Endothelial cell of umbilical vein (primary cell): ENCODE measurements at regions not wholly inside any gene's neighbourhood (a gene's known extent, or its start where the extent isn't known, plus 50 kb on each side); places are given as distances from the start of the nearest gene placed in this dataset.

Experiments used
- BruUV-seq: library from RNA; stranded (reverse); fragments of 400-500 nt; replicated peaks from 2 replicates; lab custom pipeline; 2021; lab: Mats Ljungman, UMichigan
- CTCF ChIA-PET: fragments of 300-600, 350-600 bp; sonication (Branson Sonifier 250); formaldehyde crosslinking; loops from one replicate; lab custom pipeline; 2021; ENCODE audit warnings: antibody characterized with exemption, inconsistent platforms; lab: Charles Lee
- POLR2A ChIA-PET: fragments of 300-600, 350-600 bp; sonication (Branson Sonifier 250); formaldehyde crosslinking; loops from one replicate; lab custom pipeline; 2021; ENCODE audit warnings: antibody characterized with exemption, inconsistent platforms; lab: Charles Lee
- DNase-seq: peaks from one replicate; pipeline ENCODE4 v3.0.0-alpha.2; 2011; ENCODE audit warnings: low read depth, low spot score
- FAIRE-seq: peaks from 2 replicates; lab custom pipeline; 2011; peaks lifted over from hg19 to GRCh38; lab: Jason Lieb, UNC
- H2AFZ ChIP-seq: 2 replicates; pipeline ENCODE4 v1.6.0; 2012; ENCODE audit warnings: low read depth, low read length, control low read depth, inconsistent platforms
- H3K27ac ChIP-seq: 2 replicates; pipeline ENCODE4 v1.5.1; 2011; ENCODE audit warnings: low read depth, mild to moderate bottlenecking, control low read depth, low read length, moderate library complexity; ENCODE audit not compliant: insufficient read depth
- H3K27me3 ChIP-seq, 2 experiments: 2 replicates each; pipeline versions ENCODE4 v1.6.0 to v1.6.1; 2011; ENCODE audit warnings: low read length in 2 of 2, mixed read lengths in 1 of 2; ENCODE audit not compliant: control insufficient read depth in 2 of 2, insufficient read depth in 2 of 2
- H3K36me3 ChIP-seq, 2 experiments: 2 replicates in 1 of 2; 3 replicates in 1 of 2; pipeline ENCODE4 v1.5.1; 2011; ENCODE audit warnings: low read length in 2 of 2, mild to moderate bottlenecking in 1 of 2, moderate library complexity in 1 of 2; ENCODE audit not compliant: control insufficient read depth in 2 of 2, insufficient read depth in 2 of 2; ENCODE audit errors: extremely low read depth in 1 of 2
- H3K4me1 ChIP-seq: 3 replicates; pipeline ENCODE4 v1.5.1; 2011; ENCODE audit warnings: mild to moderate bottlenecking, low read length; ENCODE audit not compliant: control insufficient read depth, insufficient read depth; ENCODE audit errors: extremely low read depth
- H3K4me2 ChIP-seq: 2 replicates; pipeline ENCODE4 v1.6.1; 2011; ENCODE audit warnings: low read length, control low read depth, mixed read lengths; ENCODE audit not compliant: insufficient read depth
- H3K4me3 ChIP-seq, 3 experiments: fragments of 200-600 bp in 1 of 3; sonication (generic), shearing (Covaris generic) in 1 of 3; replicated peaks in 1 of 3; 2 replicates each; pipeline ENCODE4 v1.5.1; 2011 to 2016; ENCODE audit warnings: control low read depth in 3 of 3, low read length in 3 of 3, mild to moderate bottlenecking in 2 of 3, inconsistent platforms in 1 of 3, low read depth in 1 of 3, moderate library complexity in 1 of 3; ENCODE audit not compliant: insufficient read depth in 1 of 3
- H3K79me2 ChIP-seq: 2 replicates; pipeline ENCODE4 v1.6.0; 2012; ENCODE audit warnings: low read length, inconsistent platforms; ENCODE audit not compliant: control insufficient read depth, insufficient read depth
- H3K9ac ChIP-seq: replicated peaks from 2 replicates; pipeline ENCODE3; 2011; ENCODE audit warnings: low read length, control low read depth; ENCODE audit not compliant: insufficient read depth; ENCODE audit errors: extremely low read depth
- H3K9me1 ChIP-seq: replicated peaks from 3 replicates; pipeline ENCODE4 v1.6.0; 2011; ENCODE audit warnings: mild to moderate bottlenecking, low read length; ENCODE audit not compliant: control insufficient read depth, insufficient read depth; ENCODE audit errors: extremely low read depth
- H3K9me3 ChIP-seq: replicated peaks from 2 replicates; pipeline ENCODE4 v1.5.1; 2012; ENCODE audit warnings: low read length, inconsistent platforms; ENCODE audit not compliant: control insufficient read depth, insufficient read depth
- H4K20me1 ChIP-seq: replicated peaks from 2 replicates; pipeline ENCODE3; 2011; ENCODE audit warnings: mild to moderate bottlenecking, low read length; ENCODE audit not compliant: control insufficient read depth, insufficient read depth; ENCODE audit errors: extremely low read depth
- CTCF ChIP-seq, 2 donors: IDR thresholded peaks; 1 replicate in 1 of 2; 2 replicates in 1 of 2; pipeline ENCODE4 v1.5.1; 2011; ENCODE audit warnings: low read length in 2 of 2, mild to moderate bottlenecking in 2 of 2, moderate library complexity in 2 of 2, control low read depth in 1 of 2, inconsistent platforms in 1 of 2, low read depth in 1 of 2; ENCODE audit not compliant: insufficient read depth in 1 of 2; ENCODE audit errors: extremely low read depth in 1 of 2
- EZH2 ChIP-seq: IDR thresholded peaks from 2 replicates; pipeline ENCODE4 v1.6.1; 2012; ENCODE audit warnings: borderline replicate concordance, low read depth, mild to moderate bottlenecking, moderate library complexity, low read length, inconsistent platforms; ENCODE audit not compliant: severe bottlenecking
- FOS ChIP-seq: IDR thresholded peaks from 2 replicates; pipeline ENCODE4 v1.6.1; 2011; ENCODE audit warnings: mild to moderate bottlenecking, low read length, moderate library complexity, borderline replicate concordance; ENCODE audit not compliant: insufficient read depth
- GATA2 ChIP-seq: IDR thresholded peaks from 2 replicates; pipeline ENCODE4 v1.7.0; 2011; ENCODE audit warnings: low read depth, mild to moderate bottlenecking, moderate library complexity, mixed read lengths, low read length; ENCODE audit not compliant: insufficient read length, insufficient read depth
- MAX ChIP-seq: IDR thresholded peaks from 2 replicates; pipeline ENCODE4 v1.6.1; 2011; ENCODE audit not compliant: insufficient read depth, insufficient read length
- MYC ChIP-seq: IDR thresholded peaks from one replicate; pipeline ENCODE4 v1.6.1; 2011; ENCODE audit warnings: mild to moderate bottlenecking, low read depth, low read length
- POLR2AphosphoS5 ChIP-seq: IDR thresholded peaks from 2 replicates; pipeline ENCODE4 v1.6.1; 2012; ENCODE audit warnings: low read depth, mild to moderate bottlenecking, control low read depth, low read length, moderate library complexity; ENCODE audit not compliant: insufficient read depth
- dilution Hi-C: fragments of 300-500 bp; cut with MboI; formaldehyde crosslinking; loops from one replicate; pipeline ENCODE4 v1.15.0; 2019; ENCODE audit warnings: low sequenced_read_pairs; ENCODE audit not compliant: extremely low pct_ligation_motif_present
- intact Hi-C: fragments of 100-400 bp; cut with micrococcal nuclease; formaldehyde crosslinking; loops from one replicate; pipeline ENCODE4 v1.10.0; 2022

GRCh38 chr5:144102361-144102760 lies 68.1 kb downstream of the YIPF5 start:
- dilution Hi-C loops: no loop called here
- no peak overlapping the region for H3K4me2 ChIP-seq
- ChIA-PET POLR2A (no interaction called here), CTCF (interaction anchor here (0.8 kb wide), 2 partner anchors 12 to 14 kb away, joined by 3 read pairs; no protein-coding TSS in a partner anchor)
- no peaks in the 10 kb centered on the region for H3K79me2 ChIP-seq
- H3K9me3 ChIP-seq: no peaks in the 10 kb centered on the region
- H2AFZ ChIP-seq: no peak overlapping the region
- TF ChIP-seq FOS (no peak), MAX (no peak), POLR2AphosphoS5 (no peak), CTCF (IDR thresholded peaks at IDR 0.05; ENCODE audit: extremely low read depth in 1 of 2, insufficient read depth in 1 of 2, low read depth in 1 of 2, low read length in 2 of 2) (no peak), EZH2 (no peak), MYC (no peak), GATA2 (no peak)
- no peak for FAIRE-seq
- DNase-seq: no peak
- no peaks in the 10 kb centered on the region for H4K20me1 ChIP-seq
- H3K9ac ChIP-seq: no peak overlapping the region
- H3K27me3 ChIP-seq: no peaks in the 10 kb centered on the region
- no peaks in the 10 kb centered on the region for H3K9me1 ChIP-seq
- no peaks in the 10 kb centered on the region for H3K36me3 ChIP-seq
- intact Hi-C loops: no loop called here
- H3K4me3 ChIP-seq: no peak overlapping the region
- no TSS peak for BruUV-seq
- no peak overlapping the region for H3K27ac ChIP-seq
- H3K4me1 ChIP-seq: no peaks in the 10 kb centered on the region
